ENCODE measurements at regions not wholly inside any gene's neighbourhood (a gene's known extent, or its start where the extent isn't known, plus 50 kb on each side); places are given as distances from the start of the nearest gene placed in this dataset.
"Not testable (repeated sequence)": the region's sequence is repeated elsewhere in the genome, so short reads cannot be mapped to it uniquely, and the experiment has no call there.

GRCh38 chr12:131232872-131233271 is 279.2 kb downstream of the ADGRD1 start:
- TF ChIP-seq, protein P1, sequence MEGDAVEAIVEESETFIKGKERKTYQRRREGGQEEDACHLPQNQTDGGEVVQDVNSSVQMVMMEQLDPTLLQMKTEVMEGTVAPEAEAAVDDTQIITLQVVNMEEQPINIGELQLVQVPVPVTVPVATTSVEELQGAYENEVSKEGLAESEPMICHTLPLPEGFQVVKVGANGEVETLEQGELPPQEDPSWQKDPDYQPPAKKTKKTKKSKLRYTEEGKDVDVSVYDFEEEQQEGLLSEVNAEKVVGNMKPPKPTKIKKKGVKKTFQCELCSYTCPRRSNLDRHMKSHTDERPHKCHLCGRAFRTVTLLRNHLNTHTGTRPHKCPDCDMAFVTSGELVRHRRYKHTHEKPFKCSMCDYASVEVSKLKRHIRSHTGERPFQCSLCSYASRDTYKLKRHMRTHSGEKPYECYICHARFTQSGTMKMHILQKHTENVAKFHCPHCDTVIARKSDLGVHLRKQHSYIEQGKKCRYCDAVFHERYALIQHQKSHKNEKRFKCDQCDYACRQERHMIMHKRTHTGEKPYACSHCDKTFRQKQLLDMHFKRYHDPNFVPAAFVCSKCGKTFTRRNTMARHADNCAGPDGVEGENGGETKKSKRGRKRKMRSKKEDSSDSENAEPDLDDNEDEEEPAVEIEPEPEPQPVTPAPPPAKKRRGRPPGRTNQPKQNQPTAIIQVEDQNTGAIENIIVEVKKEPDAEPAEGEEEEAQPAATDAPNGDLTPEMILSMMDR (IDR thresholded peaks at IDR 0.05), result not testable (repeated sequence)
- not testable (repeated sequence) for TF ChIP-seq POLR2A (IDR thresholded peaks at IDR 0.05)

Data from uterus (tissue), 2 donors.